Astrocyte (in vitro differentiated cells and primary cell): ENCODE measurements at regions not wholly inside any gene's neighbourhood (a gene's known extent, or its start where the extent isn't known, plus 50 kb on each side); places are given as distances from the start of the nearest gene placed in this dataset.

Experiments
- DNase-seq: peaks from one replicate; pipeline ENCODE4 v3.0.0-alpha.2; 2010; ENCODE audit warnings: low read depth
- FAIRE-seq: peaks from 2 replicates; lab custom pipeline; 2011; peaks lifted over from hg19 to GRCh38; lab: Jason Lieb, UNC
- H2AFZ ChIP-seq: 2 replicates; pipeline ENCODE4 v1.6.0; 2012; ENCODE audit warnings: low read depth, low read length, inconsistent platforms
- H3K27ac ChIP-seq: 2 replicates; pipeline ENCODE4 v1.5.1; 2011; ENCODE audit warnings: low read depth, low read length, inconsistent platforms
- H3K27me3 ChIP-seq: 2 replicates; pipeline ENCODE4 v1.6.0; 2011; ENCODE audit warnings: low read length, inconsistent platforms; ENCODE audit not compliant: insufficient read depth
- H3K36me3 ChIP-seq: 2 replicates; pipeline ENCODE4 v1.5.1; 2011; ENCODE audit warnings: low read length, inconsistent platforms; ENCODE audit not compliant: insufficient read depth
- H3K4me1 ChIP-seq: 2 replicates; pipeline ENCODE4 v1.5.1; 2011; ENCODE audit warnings: low read length, inconsistent platforms; ENCODE audit not compliant: insufficient read depth
- H3K4me2 ChIP-seq: 2 replicates; pipeline ENCODE4 v1.6.0; 2012; ENCODE audit warnings: low read length, inconsistent platforms
- H3K4me3 ChIP-seq: 2 replicates; pipeline ENCODE4 v1.5.1; 2011; ENCODE audit warnings: low read depth, mild to moderate bottlenecking, low read length, inconsistent platforms; ENCODE audit not compliant: insufficient read depth
- H3K79me2 ChIP-seq: 2 replicates; pipeline ENCODE4 v1.6.0; 2012; ENCODE audit warnings: mild to moderate bottlenecking, low read length, inconsistent platforms; ENCODE audit not compliant: insufficient read depth
- H3K9ac ChIP-seq: 2 replicates; pipeline ENCODE4 v1.6.0; 2012; ENCODE audit warnings: mild to moderate bottlenecking, low read length, inconsistent platforms
- H3K9me3 ChIP-seq: 2 replicates; pipeline ENCODE4 v1.5.1; 2012; ENCODE audit warnings: low read depth, mild to moderate bottlenecking, low read length, inconsistent platforms; ENCODE audit not compliant: insufficient read depth
- H4K20me1 ChIP-seq: 2 replicates; pipeline ENCODE4 v1.6.0; 2012; ENCODE audit warnings: low read length, inconsistent platforms; ENCODE audit not compliant: insufficient read depth
- H3K27ac Mint-ChIP-seq: one replicate; pipeline ENCODE4 v1.8.0; 2021; ENCODE audit warnings: mild to moderate bottlenecking, mixed read lengths; ENCODE audit not compliant: unreplicated experiment
- H3K27me3 Mint-ChIP-seq: one replicate; pipeline ENCODE4 v1.8.0; 2021; ENCODE audit warnings: low read depth, mixed read lengths; ENCODE audit not compliant: unreplicated experiment
- H3K36me3 Mint-ChIP-seq: one replicate; pipeline ENCODE4 v1.8.0; 2021; ENCODE audit warnings: low read depth, mixed read lengths; ENCODE audit not compliant: unreplicated experiment
- H3K4me1 Mint-ChIP-seq: one replicate; pipeline ENCODE4 v1.8.0; 2021; ENCODE audit warnings: low read depth, mixed read lengths; ENCODE audit not compliant: unreplicated experiment
- H3K4me3 Mint-ChIP-seq: one replicate; pipeline ENCODE4 v1.8.0; 2021; ENCODE audit warnings: mild to moderate bottlenecking, moderate library complexity, mixed read lengths; ENCODE audit not compliant: unreplicated experiment
- H3K9me3 Mint-ChIP-seq: one replicate; pipeline ENCODE4 v1.8.0; 2021; ENCODE audit warnings: mild to moderate bottlenecking, mixed read lengths; ENCODE audit not compliant: unreplicated experiment
- EZH2 ChIP-seq: IDR thresholded peaks from 2 replicates; pipeline ENCODE4 v1.6.1; 2012; ENCODE audit warnings: mild to moderate bottlenecking, low read length, inconsistent platforms; ENCODE audit not compliant: insufficient read depth
- TF ChIP-seq, protein P1 (sequence below): IDR thresholded peaks from 2 replicates; pipeline ENCODE4 v1.5.1; 2011; ENCODE audit warnings: low read depth, mild to moderate bottlenecking, inconsistent platforms, low read length, moderate library complexity; ENCODE audit not compliant: insufficient read depth

GRCh38 chr2:226446406-226447001 lies 353.1 kb downstream of the IRS1 start:
- FAIRE-seq = peak; percentile 47
- no peak overlapping the region for H3K4me3 Mint-ChIP-seq

GRCh38 chr2:226445216-226445861 lies 354.3 kb downstream of the IRS1 start:
- no peak overlapping the region for H3K27ac ChIP-seq
- H2AFZ ChIP-seq = no peak overlapping the region
- TF ChIP-seq, protein P1, sequence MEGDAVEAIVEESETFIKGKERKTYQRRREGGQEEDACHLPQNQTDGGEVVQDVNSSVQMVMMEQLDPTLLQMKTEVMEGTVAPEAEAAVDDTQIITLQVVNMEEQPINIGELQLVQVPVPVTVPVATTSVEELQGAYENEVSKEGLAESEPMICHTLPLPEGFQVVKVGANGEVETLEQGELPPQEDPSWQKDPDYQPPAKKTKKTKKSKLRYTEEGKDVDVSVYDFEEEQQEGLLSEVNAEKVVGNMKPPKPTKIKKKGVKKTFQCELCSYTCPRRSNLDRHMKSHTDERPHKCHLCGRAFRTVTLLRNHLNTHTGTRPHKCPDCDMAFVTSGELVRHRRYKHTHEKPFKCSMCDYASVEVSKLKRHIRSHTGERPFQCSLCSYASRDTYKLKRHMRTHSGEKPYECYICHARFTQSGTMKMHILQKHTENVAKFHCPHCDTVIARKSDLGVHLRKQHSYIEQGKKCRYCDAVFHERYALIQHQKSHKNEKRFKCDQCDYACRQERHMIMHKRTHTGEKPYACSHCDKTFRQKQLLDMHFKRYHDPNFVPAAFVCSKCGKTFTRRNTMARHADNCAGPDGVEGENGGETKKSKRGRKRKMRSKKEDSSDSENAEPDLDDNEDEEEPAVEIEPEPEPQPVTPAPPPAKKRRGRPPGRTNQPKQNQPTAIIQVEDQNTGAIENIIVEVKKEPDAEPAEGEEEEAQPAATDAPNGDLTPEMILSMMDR = no peak
- no peak for TF ChIP-seq EZH2
- no peak overlapping the region for H3K4me3 Mint-ChIP-seq
- no peaks in the 10 kb centered on the region for H3K9me3 ChIP-seq
- H3K9ac ChIP-seq = no peak overlapping the region
- no peaks in the 10 kb centered on the region for H3K27me3 ChIP-seq
- H3K27me3 Mint-ChIP-seq = no peaks in the 10 kb centered on the region
- FAIRE-seq (no peak), DNase-seq (no peak)
- no peaks in the 10 kb centered on the region for H4K20me1 ChIP-seq
- H3K27ac Mint-ChIP-seq = no peak overlapping the region
- H3K79me2 ChIP-seq = no peaks in the 10 kb centered on the region
- peaks cover 28% of the 10 kb centered on the region for H3K4me1 Mint-ChIP-seq
- no peak overlapping the region for H3K4me2 ChIP-seq
- no peaks in the 10 kb centered on the region for H3K9me3 Mint-ChIP-seq
- H3K36me3 ChIP-seq = no peaks in the 10 kb centered on the region
- H3K36me3 Mint-ChIP-seq = no peaks in the 10 kb centered on the region
- H3K4me3 ChIP-seq = no peak overlapping the region
- peaks cover 27% of the 10 kb centered on the region for H3K4me1 ChIP-seq

More at GRCh38 chr2:226446406-226447001, 353.1 kb downstream of the IRS1 start:
- Mint-ChIP-seq H3K36me3 (no peaks in the 10 kb centered on the region), H3K27ac (no peak overlapping the region), H3K4me1 (peaks cover 29% of the 10 kb centered on the region), H3K27me3 (no peaks in the 10 kb centered on the region), H3K9me3 (no peaks in the 10 kb centered on the region)
- Histone ChIP-seq H3K27me3 (no peaks in the 10 kb centered on the region), H4K20me1 (no peaks in the 10 kb centered on the region), H3K4me2 (no peak overlapping the region), H2AFZ (no peak overlapping the region), H3K4me1 (peaks cover 20% of the 10 kb centered on the region), H3K4me3 (no peak overlapping the region), H3K9me3 (no peaks in the 10 kb centered on the region), H3K9ac (no peak overlapping the region), H3K36me3 (no peaks in the 10 kb centered on the region), H3K27ac (no peak overlapping the region), H3K79me2 (no peaks in the 10 kb centered on the region)
- peak; percentile 90 for DNase-seq
- no peak for TF ChIP-seq EZH2
- TF ChIP-seq, protein P1 = no peak

DNA sequence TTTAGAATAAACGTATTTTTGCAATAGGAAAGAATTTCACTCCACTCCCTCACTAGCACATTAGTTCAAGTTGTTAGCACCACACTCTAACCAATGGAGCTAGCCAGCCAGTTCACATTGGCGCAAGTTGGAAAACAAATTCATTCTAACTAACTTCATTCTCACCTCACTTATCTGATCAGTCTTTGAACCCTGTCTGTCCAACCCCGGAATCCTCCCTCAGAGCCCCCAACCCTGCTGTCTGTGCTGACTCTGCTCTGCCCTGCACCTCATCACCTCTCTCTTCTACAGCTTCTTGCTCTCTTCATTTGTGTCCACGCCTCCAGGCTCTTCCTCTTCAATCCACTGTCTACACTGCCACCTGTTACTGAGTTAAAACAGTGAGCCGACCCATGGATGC lies 356.5 kb downstream of the IRS1 start:
- Mint-ChIP-seq H3K4me3 (no peak overlapping the region), H3K27ac (no peak overlapping the region), H3K36me3 (no peaks in the 10 kb centered on the region), H3K27me3 (no peaks in the 10 kb centered on the region), H3K9me3 (no peaks in the 10 kb centered on the region), H3K4me1 (peaks cover 17% of the 10 kb centered on the region)
- H3K27ac ChIP-seq = no peak overlapping the region
- FAIRE-seq (no peak), DNase-seq (no peak)
- no peaks in the 10 kb centered on the region for H3K36me3 ChIP-seq
- TF ChIP-seq, protein P1 = no peak
- no peak for TF ChIP-seq EZH2
- peaks cover 33% of the 10 kb centered on the region for H3K4me1 ChIP-seq
- H4K20me1 ChIP-seq = no peaks in the 10 kb centered on the region
- no peak overlapping the region for H3K4me3 ChIP-seq
- no peak overlapping the region for H3K9ac ChIP-seq
- H3K4me2 ChIP-seq = no peak overlapping the region
- no peaks in the 10 kb centered on the region for H3K79me2 ChIP-seq
- no peaks in the 10 kb centered on the region for H3K9me3 ChIP-seq
- no peak overlapping the region for H2AFZ ChIP-seq
- H3K27me3 ChIP-seq = no peaks in the 10 kb centered on the region
